ENCODE measurements at regions not wholly inside any gene's neighbourhood (a gene's known extent, or its start where the extent isn't known, plus 50 kb on each side); places are given as distances from the start of the nearest gene placed in this dataset.
A peak's percentile ranks its signal among the peaks of the same experiment; 100 is the strongest.

GRCh38 chr7:131061818-131062217, 265.9 kb upstream of the MKLN1 start:
- H3K4me1 ChIP-seq: peaks cover 0 to 62% (median 22%) of the 10 kb centered on the region in 4 donors
- no peak for DNase-seq (ENCODE audit: low spot score in 2 of 2)
- no peak overlapping the region for H3K4me3 ChIP-seq
- peaks cover 0 to 7% (median 0%) of the 10 kb centered on the region in 3 donors for H3K36me3 ChIP-seq
- no peaks in the 10 kb centered on the region for H3K27me3 ChIP-seq
- 87 to 94% methylated on average over 4 of the region's 4 CpGs for WGBS, 2 donors
- H3K9me3 ChIP-seq: no peaks in the 10 kb centered on the region
- TF ChIP-seq POLR2A (IDR thresholded peaks at IDR 0.05): no peak
- TF ChIP-seq CTCF (IDR thresholded peaks at IDR 0.05): no peak
- TF ChIP-seq EP300 (IDR thresholded peaks at IDR 0.05): no peak
- H3K27ac ChIP-seq: no peak overlapping the region

- H3K27ac ChIP-seq: peak overlapping the region in 2 of 4 donors; percentile 10 to 30
- TF ChIP-seq CTCF (IDR thresholded peaks at IDR 0.05): no peak
- no peak for TF ChIP-seq POLR2A (IDR thresholded peaks at IDR 0.05)
- no peak for TF ChIP-seq EP300 (IDR thresholded peaks at IDR 0.05)
- no peaks in the 10 kb centered on the region for H3K9me3 ChIP-seq
- no peak overlapping the region for H3K4me3 ChIP-seq
- no peak for DNase-seq (ENCODE audit: low spot score in 2 of 2)
- H3K27me3 ChIP-seq: no peaks in the 10 kb centered on the region
- peaks cover 0 to 79% (median 19%) of the 10 kb centered on the region in 4 donors for H3K4me1 ChIP-seq
- H3K36me3 ChIP-seq: peaks cover 0 to 3% (median 0%) of the 10 kb centered on the region in 3 donors
Measured at GRCh38 chr7:131066635-131067034, 261.0 kb upstream of the MKLN1 start.

GRCh38 chr7:131067220-131067619, 260.5 kb upstream of the MKLN1 start:
- Histone ChIP-seq H3K9me3 (no peaks in the 10 kb centered on the region), H3K27ac (peak overlapping the region in 2 of 4 donors; percentile 4 to 30), H3K36me3 (no peaks in the 10 kb centered on the region), H3K4me1 (peaks cover 0 to 81% (median 22%) of the 10 kb centered on the region in 4 donors), H3K27me3 (no peaks in the 10 kb centered on the region), H3K4me3 (no peak overlapping the region)
- no peak for DNase-seq (ENCODE audit: low spot score in 2 of 2)
- 64 to 66% methylated on average over 5 of the region's 5 CpGs for WGBS, 2 donors
- TF ChIP-seq EP300 (IDR thresholded peaks at IDR 0.05): no peak
- TF ChIP-seq POLR2A (IDR thresholded peaks at IDR 0.05): no peak
- no peak for TF ChIP-seq CTCF (IDR thresholded peaks at IDR 0.05)

- DNase-seq (ENCODE audit: low spot score in 2 of 2): no peak
- Histone ChIP-seq H3K36me3 (peaks cover 0 to 4% (median 0%) of the 10 kb centered on the region in 3 donors), H3K4me1 (peaks cover 0 to 82% (median 29%) of the 10 kb centered on the region in 4 donors), H3K27me3 (no peaks in the 10 kb centered on the region), H3K27ac (peak overlapping the region in 3 of 4 donors; percentile 4 to 68 (median 40)), H3K4me3 (no peak overlapping the region), H3K9me3 (no peaks in the 10 kb centered on the region)
- WGBS, 2 donors: 40 to 42% methylated on average over 2 of the region's 2 CpGs
- TF ChIP-seq EP300 (IDR thresholded peaks at IDR 0.05) (no peak), POLR2A (IDR thresholded peaks at IDR 0.05) (no peak), CTCF (IDR thresholded peaks at IDR 0.05) (peak in 2 of 5 experiments; percentile 11 to 18)
Measured at GRCh38 chr7:131068604-131069021, 259.1 kb upstream of the MKLN1 start.

GRCh38 chr7:131071786-131072504, 255.7 kb upstream of the MKLN1 start:
- no peak for TF ChIP-seq POLR2A (IDR thresholded peaks at IDR 0.05)
- TF ChIP-seq EP300 (IDR thresholded peaks at IDR 0.05): peak; percentile 54 to 61
- TF ChIP-seq CTCF (IDR thresholded peaks at IDR 0.05): peak; percentile 18 to 40 (median 26)
- 24 to 40% methylated on average over 10 of the region's 10 CpGs for WGBS, 2 donors
- DNase-seq (ENCODE audit: low spot score in 2 of 2): peak in 1 of 2 donors; percentile 26
- H3K36me3 ChIP-seq: peaks cover 0 to 26% (median 0%) of the 10 kb centered on the region in 3 donors
- no peaks in the 10 kb centered on the region for H3K27me3 ChIP-seq
- H3K4me1 ChIP-seq: peaks cover 0 to 96% (median 52%) of the 10 kb centered on the region in 4 donors
- H3K9me3 ChIP-seq: no peaks in the 10 kb centered on the region
- H3K4me3 ChIP-seq: peak overlapping the region in 2 of 4 donors; percentile 2 to 12
- H3K27ac ChIP-seq: peak overlapping the region; percentile 36 to 86 (median 64)

All from tibial nerve (tissue), 4 donors.